Parathyroid adenoma (tissue), 2 donors: ENCODE measurements at regions not wholly inside any gene's neighbourhood (a gene's known extent, or its start where the extent isn't known, plus 50 kb on each side); places are given as distances from the start of the nearest gene placed in this dataset.

Experiments used
- H2AFZ ChIP-seq: fragments of 300-600 bp; sonication (generic); one replicate; pipeline ENCODE4 v1.7.0; 2017; ENCODE audit warnings: antibody characterized with exemption, mild to moderate bottlenecking
- H3K27ac ChIP-seq: fragments of 300-600 bp; sonication (generic); one replicate; pipeline ENCODE4 v1.7.0; 2017
- H3K27me3 ChIP-seq: fragments of 300-600 bp; sonication (generic); one replicate; pipeline ENCODE4 v1.7.0; 2017; ENCODE audit warnings: low read length; ENCODE audit not compliant: control insufficient read depth, insufficient read depth
- H3K36me3 ChIP-seq: fragments of 300-600 bp; sonication (generic); one replicate; pipeline ENCODE4 v1.7.0; 2017; ENCODE audit warnings: low read length; ENCODE audit not compliant: control insufficient read depth, insufficient read depth
- H3K4me1 ChIP-seq: fragments of 300-600 bp; sonication (generic); one replicate; pipeline ENCODE4 v1.7.0; 2017; ENCODE audit warnings: control low read depth
- H3K4me2 ChIP-seq: fragments of 300-600 bp; sonication (generic); one replicate; pipeline ENCODE4 v1.7.0; 2017; ENCODE audit warnings: low read length
- H3K4me3 ChIP-seq: fragments of 300-600 bp; sonication (generic); one replicate; pipeline ENCODE4 v1.7.0; 2017; ENCODE audit warnings: low read depth, low read length
- H3K79me2 ChIP-seq: fragments of 300-600 bp; sonication (generic); one replicate; pipeline ENCODE4 v1.7.0; 2017; ENCODE audit warnings: control low read depth
- H3K9ac ChIP-seq: fragments of 300-600 bp; sonication (generic); one replicate; pipeline ENCODE4 v1.7.0; 2017; ENCODE audit warnings: mild to moderate bottlenecking
- H3K9me3 ChIP-seq: fragments of 300-600 bp; sonication (generic); one replicate; pipeline ENCODE4 v1.7.0; 2017; ENCODE audit warnings: low read length; ENCODE audit not compliant: control insufficient read depth
- CTCF ChIP-seq: fragments of 300-600 bp; sonication (generic); IDR thresholded peaks from one replicate; pipeline ENCODE4 v1.7.0; 2017; ENCODE audit warnings: antibody characterized with exemption, mild to moderate bottlenecking
- donor health status: primary hyperparathyroidism.

- no peak overlapping the region for H3K9ac ChIP-seq
These were observed 57.0 kb upstream of the EGLN3 start for GRCh38 chr14:34007902-34008301.

GRCh38 chr14:34005901-34006300 lies 55.0 kb upstream of the EGLN3 start:
- no peaks in the 10 kb centered on the region for H3K79me2 ChIP-seq
- no peaks in the 10 kb centered on the region for H3K36me3 ChIP-seq
- no peak overlapping the region for H2AFZ ChIP-seq
- H3K4me2 ChIP-seq: no peak overlapping the region
- no peaks in the 10 kb centered on the region for H3K4me1 ChIP-seq
- H3K4me3 ChIP-seq: no peak overlapping the region
- no peak overlapping the region for H3K9ac ChIP-seq
- H3K27me3 ChIP-seq: no peaks in the 10 kb centered on the region
- TF ChIP-seq CTCF: no peak
- no peaks in the 10 kb centered on the region for H3K9me3 ChIP-seq
- H3K27ac ChIP-seq: no peak overlapping the region

More at GRCh38 chr14:34007902-34008301, 57.0 kb upstream of the EGLN3 start:
- H3K4me1 ChIP-seq: no peaks in the 10 kb centered on the region
- no peaks in the 10 kb centered on the region for H3K36me3 ChIP-seq
- H3K9me3 ChIP-seq: no peaks in the 10 kb centered on the region
- H2AFZ ChIP-seq: no peak overlapping the region
- H3K4me3 ChIP-seq: no peak overlapping the region
- H3K27me3 ChIP-seq: no peaks in the 10 kb centered on the region
- no peak overlapping the region for H3K4me2 ChIP-seq
- no peaks in the 10 kb centered on the region for H3K79me2 ChIP-seq
- no peak for TF ChIP-seq CTCF
- no peak overlapping the region for H3K27ac ChIP-seq

- Histone ChIP-seq H3K27me3 (no peaks in the 10 kb centered on the region), H3K4me2 (no peak overlapping the region), H3K79me2 (no peaks in the 10 kb centered on the region), H3K27ac (no peak overlapping the region), H3K4me1 (no peaks in the 10 kb centered on the region), H3K9me3 (no peaks in the 10 kb centered on the region), H3K36me3 (no peaks in the 10 kb centered on the region), H2AFZ (no peak overlapping the region), H3K9ac (no peak overlapping the region), H3K4me3 (no peak overlapping the region)
- TF ChIP-seq CTCF: no peak
These were observed 54.0 kb upstream of the EGLN3 start for GRCh38 chr14:34004881-34005280.

GRCh38 chr14:34003691-34004090 lies 52.8 kb upstream of the EGLN3 start:
- H3K4me3 ChIP-seq: no peak overlapping the region
- H3K27ac ChIP-seq: no peak overlapping the region
- TF ChIP-seq CTCF: no peak
- H3K27me3 ChIP-seq: no peaks in the 10 kb centered on the region
- H3K4me1 ChIP-seq: no peaks in the 10 kb centered on the region
- H3K79me2 ChIP-seq: no peaks in the 10 kb centered on the region
- H3K4me2 ChIP-seq: no peak overlapping the region
- H3K36me3 ChIP-seq: no peaks in the 10 kb centered on the region
- H2AFZ ChIP-seq: no peak overlapping the region
- no peak overlapping the region for H3K9ac ChIP-seq
- no peaks in the 10 kb centered on the region for H3K9me3 ChIP-seq

- Histone ChIP-seq H3K9me3 (no peaks in the 10 kb centered on the region), H3K4me1 (no peaks in the 10 kb centered on the region), H3K4me2 (no peak overlapping the region), H2AFZ (no peak overlapping the region), H3K4me3 (no peak overlapping the region), H3K9ac (no peak overlapping the region), H3K27ac (no peak overlapping the region), H3K36me3 (no peaks in the 10 kb centered on the region), H3K27me3 (no peaks in the 10 kb centered on the region), H3K79me2 (no peaks in the 10 kb centered on the region)
- TF ChIP-seq CTCF: no peak
These were observed 52.3 kb upstream of the EGLN3 start for GRCh38 chr14:34003082-34003668.
